H1 (cell line): ENCODE measurements at regions not wholly inside any gene's neighbourhood (a gene's known extent, or its start where the extent isn't known, plus 50 kb on each side); places are given as distances from the start of the nearest gene placed in this dataset.

Experiments used
- CTCF ChIA-PET: fragments of 300-600 bp; sonication (Branson Sonifier 250); formaldehyde crosslinking; loops from one replicate; lab custom pipeline; 2021; ENCODE audit not compliant: partially characterized antibody; lab: Charles Lee
- POLR2A ChIA-PET: fragments of 300-600 bp; sonication (Branson Sonifier 250); formaldehyde crosslinking; loops from one replicate; lab custom pipeline; 2021; ENCODE audit warnings: inconsistent platforms; ENCODE audit not compliant: partially characterized antibody; lab: Charles Lee
- DNase-seq, 2 experiments: peaks; one replicate each; pipeline versions ENCODE4 v3.0.0 to v3.0.0-alpha.2; 2010 to 2022; ENCODE audit warnings: low spot score in 2 of 2, low read depth in 1 of 2, mixed read lengths in 1 of 2
- FAIRE-seq: peaks from 2 replicates; lab custom pipeline; 2011; peaks lifted over from hg19 to GRCh38; lab: Jason Lieb, UNC
- H2AFZ ChIP-seq: 2 replicates; pipeline ENCODE4 v1.8.1; 2012; ENCODE audit warnings: low read length, inconsistent platforms
- H2AK5ac ChIP-seq: 2 replicates; pipeline ENCODE4 v1.6.1; 2013; ENCODE audit warnings: low read depth, low read length
- H2BK120ac ChIP-seq: replicated peaks from 2 replicates; pipeline ENCODE3; 2013; ENCODE audit warnings: low read depth, low read length, inconsistent platforms
- H2BK12ac ChIP-seq: 2 replicates; pipeline ENCODE4 v1.6.1; 2013; ENCODE audit warnings: low read depth, low read length
- H2BK15ac ChIP-seq: 2 replicates; pipeline ENCODE4 v1.6.1; 2013; ENCODE audit warnings: low read length
- H2BK20ac ChIP-seq: 2 replicates; pipeline ENCODE4 v1.6.1; 2013; ENCODE audit warnings: low read length
- H2BK5ac ChIP-seq: 2 replicates; pipeline ENCODE4 v1.6.1; 2013; ENCODE audit warnings: low read depth, low read length
- H3K14ac ChIP-seq: 2 replicates; pipeline ENCODE4 v1.6.1; 2013; ENCODE audit warnings: inconsistent platforms; ENCODE audit not compliant: insufficient read length
- H3K18ac ChIP-seq: 2 replicates; pipeline ENCODE4 v1.6.1; 2013; ENCODE audit warnings: low read length; ENCODE audit errors: extremely low read depth
- H3K23ac ChIP-seq: 2 replicates; pipeline ENCODE4 v1.6.1; 2013; ENCODE audit warnings: inconsistent platforms; ENCODE audit not compliant: insufficient read length
- H3K23me2 ChIP-seq: 2 replicates; pipeline ENCODE4 v1.6.1; 2013; ENCODE audit warnings: low read depth, low read length
- H3K27ac ChIP-seq: 2 replicates; pipeline ENCODE4 v1.6.1; 2011; ENCODE audit warnings: low read depth, low read length, inconsistent platforms
- H3K27me3 ChIP-seq, 4 experiments: replicated peaks in 1 of 4; 1 replicate in 1 of 4; 2 replicates in 3 of 4; pipeline versions ENCODE4 v1.6.1 to v1.8.1; 2011 to 2013; ENCODE audit warnings: low read length in 3 of 4, mild to moderate bottlenecking in 3 of 4, inconsistent platforms in 2 of 4, mixed read lengths in 2 of 4, moderate library complexity in 1 of 4; ENCODE audit not compliant: control insufficient read depth in 3 of 4, insufficient read depth in 3 of 4; ENCODE audit errors: extremely low read depth in 1 of 4
- H3K36me3 ChIP-seq, 4 experiments: 2 replicates each; pipeline versions ENCODE4 v1.6.1 to v1.8.1; 2011 to 2013; ENCODE audit warnings: mild to moderate bottlenecking in 4 of 4, low read length in 3 of 4, moderate library complexity in 2 of 4, control low read depth in 1 of 4, inconsistent platforms in 1 of 4; ENCODE audit not compliant: insufficient read depth in 4 of 4, control insufficient read depth in 2 of 4
- H3K4ac ChIP-seq: replicated peaks from 2 replicates; pipeline ENCODE3; 2013; ENCODE audit warnings: low read length, low read depth, mixed read lengths, inconsistent platforms; ENCODE audit not compliant: insufficient read length
- H3K4me1 ChIP-seq, 4 experiments: replicated peaks in 1 of 4; 1 replicate in 1 of 4; 2 replicates in 3 of 4; pipeline versions ENCODE4 v1.6.1 to v1.8.1; 2011 to 2013; ENCODE audit warnings: low read length in 3 of 4, inconsistent platforms in 2 of 4, mixed read lengths in 1 of 4; ENCODE audit not compliant: insufficient read depth in 4 of 4, control insufficient read depth in 3 of 4
- H3K4me2 ChIP-seq, 2 experiments: 2 replicates each; pipeline versions ENCODE4 v1.6.1 to v1.8.1; 2011 to 2013; ENCODE audit warnings: low read depth in 2 of 2, low read length in 2 of 2, control low read depth in 1 of 2, inconsistent platforms in 1 of 2, mild to moderate bottlenecking in 1 of 2; ENCODE audit not compliant: insufficient read depth in 1 of 2
- H3K4me3 ChIP-seq, 4 experiments: fragments of 200-600, 300-600 bp in 1 of 4; sonication (generic), shearing (Covaris generic), sonication (Bioruptor Twin) in 1 of 4; 2 replicates each; pipeline versions ENCODE4 v1.5.1 to v1.8.1; 2011 to 2016; ENCODE audit warnings: low read length in 4 of 4, low read depth in 3 of 4, control low read depth in 2 of 4, inconsistent platforms in 2 of 4, mild to moderate bottlenecking in 2 of 4, mixed read lengths in 1 of 4, moderate library complexity in 1 of 4; ENCODE audit not compliant: insufficient read depth in 2 of 4; ENCODE audit errors: extremely low read depth in 1 of 4
- H3K56ac ChIP-seq: replicated peaks from 2 replicates; pipeline ENCODE3; 2013; ENCODE audit warnings: low read depth, mild to moderate bottlenecking, mixed read lengths, low read length, inconsistent platforms; ENCODE audit not compliant: insufficient read length
- H3K79me1 ChIP-seq: 2 replicates; pipeline ENCODE4 v1.6.1; 2013; ENCODE audit warnings: low read depth, low read length, control low read depth
- H3K79me2 ChIP-seq, 2 experiments: 2 replicates each; pipeline versions ENCODE4 v1.6.1 to v1.8.1; 2012 to 2013; ENCODE audit warnings: low read length in 2 of 2, mild to moderate bottlenecking in 2 of 2, inconsistent platforms in 1 of 2; ENCODE audit not compliant: insufficient read depth in 2 of 2, control insufficient read depth in 1 of 2
- H3K9ac ChIP-seq, 4 experiments: replicated peaks in 1 of 4; 1 replicate in 1 of 4; 2 replicates in 3 of 4; pipeline versions ENCODE4 v1.6.1 to v1.8.1; 2011 to 2013; ENCODE audit warnings: low read depth in 3 of 4, low read length in 3 of 4, control low read depth in 2 of 4, mild to moderate bottlenecking in 2 of 4, moderate library complexity in 2 of 4, inconsistent platforms in 1 of 4; ENCODE audit errors: extremely low read depth in 1 of 4
- H3K9me3 ChIP-seq, 2 experiments: 2 replicates each; pipeline versions ENCODE4 v1.6.1 to v1.8.1; 2012 to 2013; ENCODE audit warnings: mild to moderate bottlenecking in 2 of 2, moderate library complexity in 2 of 2, control low read depth in 1 of 2, inconsistent platforms in 1 of 2, low read depth in 1 of 2, low read length in 1 of 2, mixed read lengths in 1 of 2; ENCODE audit not compliant: insufficient read depth in 2 of 2
- H4K20me1 ChIP-seq, 2 experiments: replicated peaks in 1 of 2; 2 replicates each; pipeline versions ENCODE3 to v1.8.1; 2011 to 2013; ENCODE audit warnings: inconsistent platforms in 2 of 2, low read length in 2 of 2, mild to moderate bottlenecking in 1 of 2; ENCODE audit not compliant: insufficient read depth in 2 of 2, control insufficient read depth in 1 of 2
- H4K5ac ChIP-seq: 2 replicates; pipeline ENCODE4 v1.6.1; 2013; ENCODE audit warnings: low read length, low read depth, mixed read lengths, inconsistent platforms; ENCODE audit not compliant: insufficient read length
- H4K8ac ChIP-seq: 2 replicates; pipeline ENCODE4 v1.8.0; 2013; ENCODE audit warnings: mild to moderate bottlenecking, moderate library complexity, low read length, inconsistent platforms; ENCODE audit not compliant: insufficient read depth; ENCODE audit errors: extremely low read depth
- H4K91ac ChIP-seq: replicated peaks from 2 replicates; pipeline ENCODE3; 2013; ENCODE audit warnings: low read length, mixed read lengths, inconsistent platforms; ENCODE audit not compliant: insufficient read length
- CEBPB ChIP-seq: IDR thresholded peaks from 2 replicates; pipeline ENCODE4 v1.6.1; 2012; ENCODE audit warnings: low read depth, low read length
- RXRA ChIP-seq: IDR thresholded peaks from 2 replicates; pipeline ENCODE4 v1.6.1; 2011; ENCODE audit warnings: low read depth, mild to moderate bottlenecking, low read length, moderate library complexity; ENCODE audit not compliant: insufficient read depth
- SP4 ChIP-seq: IDR thresholded peaks from 2 replicates; pipeline ENCODE4 v1.6.1; 2012; ENCODE audit warnings: low read length, inconsistent platforms
- WGBS, 2 experiments: shearing (Covaris generic) in 1 of 2; methylation state at CpG; one replicate each; pipeline versions ENCODE4 v1.1.6 to v1.1.7; 2013 to 2015; ENCODE audit warnings: low lambda C conversion rate in 2 of 2, mixed read lengths in 2 of 2, inconsistent platforms in 1 of 2, low coverage in 1 of 2, missing lambda C conversion rate in 1 of 2; ENCODE audit not compliant: insufficient replicate concordance in 2 of 2, insufficient coverage in 1 of 2, insufficient read length in 1 of 2; ENCODE audit errors: extremely low coverage in 1 of 2, missing lambda C conversion rate in 1 of 2; 5-methylcytosine and 5-hydroxymethylcytosine counted together

- Histone ChIP-seq H3K9ac (no peak overlapping the region), H3K23me2 (no peaks in the 10 kb centered on the region), H4K8ac (no peak overlapping the region), H3K36me3 (no peaks in the 10 kb centered on the region), H3K79me2 (no peaks in the 10 kb centered on the region), H3K56ac (no peak overlapping the region), H2BK20ac (no peak overlapping the region), H3K9me3 (peaks cover 0 to 6% of the 10 kb centered on the region in 2 experiments; a peak in 2 of 4 replicates), H3K4me3 (no peak overlapping the region), H3K18ac (no peak overlapping the region), H3K14ac (no peak overlapping the region), H2AK5ac (no peak overlapping the region), H3K23ac (no peak overlapping the region), H3K4ac (no peak overlapping the region), H2BK120ac (no peak overlapping the region), H4K5ac (no peak overlapping the region), H3K27ac (no peak overlapping the region), H2BK5ac (no peak overlapping the region), H3K4me1 (peaks cover 0 to 2% (median 0%) of the 10 kb centered on the region in 4 experiments; a peak in 1 of 7 replicates), H3K4me2 (no peak overlapping the region; a peak in 1 of 4 replicates), H2AFZ (no peak overlapping the region; the same call in 1 of the 2 replicates), H2BK12ac (peak overlapping the region; percentile 42; the same call in 1 of the 2 replicates), H2BK15ac (no peak overlapping the region), H3K79me1 (no peaks in the 10 kb centered on the region), H4K91ac (no peak overlapping the region), H4K20me1 (no peaks in the 10 kb centered on the region), H3K27me3 (0 out of 7 replicates have a peak, but pooled peaks cover 0 to 2% (median 0%) of the 10 kb centered on the region in 4 experiments)
- FAIRE-seq, result no peak
- 75% methylated on average over 15 of the region's 15 CpGs; no CpG with 5 or more reads in 1 of the 2 experiments for WGBS, 2 experiments
- ChIA-PET CTCF (interaction anchor here (0.6 to 3.3 kb wide), 14 partner anchors 9 to 147 kb away, joined by 3 to 14 read pairs (median 4); no protein-coding TSS in a partner anchor), POLR2A (interaction anchor here (0.6 kb wide), 1 partner anchor 56 kb away, joined by 3 read pairs; no protein-coding TSS in a partner anchor)
- TF ChIP-seq SP4 (no peak), CEBPB (0 out of 2 replicates have a peak, but pooled peaks have one; percentile 20), RXRA (no peak)
- no peak for DNase-seq
These were observed 52.6 kb upstream of the CNOT6 start for GRCh38 chr5:180441564-180442051.
